HG03280 (cell line): ENCODE measurements at regions not wholly inside any gene's neighbourhood (a gene's known extent, or its start where the extent isn't known, plus 50 kb on each side); places are given as distances from the start of the nearest gene placed in this dataset.
A peak's percentile ranks its signal among the peaks of the same experiment; 100 is the strongest.
"Not testable (repeated sequence)": the region's sequence is repeated elsewhere in the genome, so short reads cannot be mapped to it uniquely, and the experiment has no call there.

ENCODE experiments used
- ATAC-seq: cut with Tn5 transposase; IDR thresholded peaks from one replicate; pipeline ENCODE4 v1.9.1; 2021; ENCODE audit warnings: mild to moderate bottlenecking, moderate library complexity; ENCODE audit not compliant: unreplicated experiment

- ATAC-seq: peak; percentile 96
Measured at GRCh38 chr9:75455444-75455921, 367.2 kb downstream of the OSTF1 start.

GRCh38 chr9:75456698-75457097 is 368.4 kb downstream of the OSTF1 start:
- no peak for ATAC-seq

GRCh38 chr9:75457474-75458011 is 369.2 kb downstream of the OSTF1 start:
- ATAC-seq: no peak

GRCh38 chr9:75459311-75459710 is 371.0 kb downstream of the OSTF1 start:
- ATAC-seq: not testable (repeated sequence)

GRCh38 chr9:75461183-75461582 is 372.9 kb downstream of the OSTF1 start:
- no peak for ATAC-seq

GRCh38 chr9:75462866-75463265 is 374.6 kb downstream of the OSTF1 start:
- no peak for ATAC-seq

GRCh38 chr9:75463871-75464270 is 375.6 kb downstream of the OSTF1 start:
- ATAC-seq: no peak

GRCh38 chr9:75464726-75465125 is 376.4 kb downstream of the OSTF1 start:
- ATAC-seq: no peak

- no peak for ATAC-seq
Measured at GRCh38 chr9:75467142-75467541, 378.8 kb downstream of the OSTF1 start.

- ATAC-seq: no peak
Measured at GRCh38 chr9:75471549-75472114, 383.3 kb downstream of the OSTF1 start.

- no peak for ATAC-seq
Measured at GRCh38 chr9:75482566-75482965, 394.3 kb downstream of the OSTF1 start.

GRCh38 chr9:75483636-75484035 is 395.3 kb downstream of the OSTF1 start:
- ATAC-seq: no peak

- no peak for ATAC-seq
Measured at GRCh38 chr9:75487856-75488718, 399.8 kb downstream of the OSTF1 start.

GRCh38 chr9:75488719-75489110 is 400.4 kb downstream of the OSTF1 start:
- no peak for ATAC-seq

- ATAC-seq: no peak
Measured at GRCh38 chr9:75490326-75490725, 400.1 kb upstream of the PCSK5 start.

GRCh38 chr9:75491533-75491932 is 398.9 kb upstream of the PCSK5 start:
- no peak for ATAC-seq

GRCh38 chr9:75499812-75500211 is 390.7 kb upstream of the PCSK5 start:
- no peak for ATAC-seq

- ATAC-seq: no peak
Measured at GRCh38 chr9:75500479-75500878, 390.0 kb upstream of the PCSK5 start.

- not testable (repeated sequence) for ATAC-seq
Measured at GRCh38 chr9:75500940-75501339, 389.5 kb upstream of the PCSK5 start.

GRCh38 chr9:75504721-75505120 is 385.8 kb upstream of the PCSK5 start:
- no peak for ATAC-seq

- ATAC-seq: no peak
Measured at GRCh38 chr9:75505654-75506053, 384.8 kb upstream of the PCSK5 start.

- ATAC-seq: no peak
Measured at GRCh38 chr9:75529463-75529862, 361.0 kb upstream of the PCSK5 start.
